ENCODE measurements at regions not wholly inside any gene's neighbourhood (a gene's known extent, or its start where the extent isn't known, plus 50 kb on each side); places are given as distances from the start of the nearest gene placed in this dataset.

DNA sequence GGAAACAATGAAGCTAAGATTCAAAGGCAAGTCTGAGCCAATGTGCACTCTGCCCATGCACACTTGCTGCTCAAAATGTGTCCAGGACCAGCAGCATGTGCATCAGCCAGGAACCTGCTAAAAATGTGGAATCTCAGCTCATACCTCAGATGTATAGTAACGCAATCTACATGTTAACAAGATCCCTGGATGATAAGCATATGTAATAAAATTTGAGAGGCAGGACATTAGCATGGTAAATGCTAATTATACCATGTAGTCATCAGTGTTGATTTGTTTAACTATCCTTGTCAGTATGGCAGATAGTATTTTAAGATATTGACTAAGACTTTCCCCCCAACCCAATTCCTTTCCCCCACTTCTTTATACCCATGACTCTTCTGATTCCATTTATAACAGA, 379.6 kb downstream of the TOX3 start:
- Histone ChIP-seq H3K36me3 (no peaks in the 10 kb centered on the region), H3K4me1 (ENCODE audit: control insufficient read depth in 1 of 2, insufficient read depth in 1 of 2, low read depth in 1 of 2, low read length in 1 of 2) (no peaks in the 10 kb centered on the region), H3K4me3 (ENCODE audit: low read depth in 1 of 2, low read length in 1 of 2) (no peak overlapping the region), H3K27ac (no peak overlapping the region), H3K9me3 (no peaks in the 10 kb centered on the region), H3K27me3 (no peaks in the 10 kb centered on the region)
- TF ChIP-seq, protein P1, sequence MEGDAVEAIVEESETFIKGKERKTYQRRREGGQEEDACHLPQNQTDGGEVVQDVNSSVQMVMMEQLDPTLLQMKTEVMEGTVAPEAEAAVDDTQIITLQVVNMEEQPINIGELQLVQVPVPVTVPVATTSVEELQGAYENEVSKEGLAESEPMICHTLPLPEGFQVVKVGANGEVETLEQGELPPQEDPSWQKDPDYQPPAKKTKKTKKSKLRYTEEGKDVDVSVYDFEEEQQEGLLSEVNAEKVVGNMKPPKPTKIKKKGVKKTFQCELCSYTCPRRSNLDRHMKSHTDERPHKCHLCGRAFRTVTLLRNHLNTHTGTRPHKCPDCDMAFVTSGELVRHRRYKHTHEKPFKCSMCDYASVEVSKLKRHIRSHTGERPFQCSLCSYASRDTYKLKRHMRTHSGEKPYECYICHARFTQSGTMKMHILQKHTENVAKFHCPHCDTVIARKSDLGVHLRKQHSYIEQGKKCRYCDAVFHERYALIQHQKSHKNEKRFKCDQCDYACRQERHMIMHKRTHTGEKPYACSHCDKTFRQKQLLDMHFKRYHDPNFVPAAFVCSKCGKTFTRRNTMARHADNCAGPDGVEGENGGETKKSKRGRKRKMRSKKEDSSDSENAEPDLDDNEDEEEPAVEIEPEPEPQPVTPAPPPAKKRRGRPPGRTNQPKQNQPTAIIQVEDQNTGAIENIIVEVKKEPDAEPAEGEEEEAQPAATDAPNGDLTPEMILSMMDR (IDR thresholded peaks at IDR 0.05) = no peak

DNA sequence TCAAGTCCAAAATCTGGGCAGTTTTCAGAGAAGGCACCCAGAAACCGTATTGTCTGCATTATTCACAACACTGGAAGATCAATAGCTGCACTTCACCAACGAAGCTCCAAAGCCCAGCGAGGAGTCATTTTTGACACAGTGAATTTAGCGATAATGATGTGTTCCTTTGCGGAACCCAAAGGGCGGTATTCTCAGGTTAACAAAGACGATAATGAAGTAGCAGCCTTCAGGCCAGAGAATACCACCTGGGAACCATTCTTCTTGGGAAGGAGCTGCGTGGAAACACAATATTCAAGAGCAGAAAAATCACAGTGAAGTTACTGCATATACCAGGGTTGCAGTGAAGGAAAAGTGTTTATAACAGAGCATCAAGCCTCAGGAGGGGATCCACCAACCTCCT, 381.0 kb downstream of the TOX3 start:
- TF ChIP-seq, protein P1 (IDR thresholded peaks at IDR 0.05) = no peak
- Histone ChIP-seq H3K9me3 (no peaks in the 10 kb centered on the region), H3K27ac (no peak overlapping the region), H3K4me3 (ENCODE audit: low read depth in 1 of 2, low read length in 1 of 2) (no peak overlapping the region), H3K36me3 (no peaks in the 10 kb centered on the region), H3K27me3 (no peaks in the 10 kb centered on the region), H3K4me1 (ENCODE audit: control insufficient read depth in 1 of 2, insufficient read depth in 1 of 2, low read depth in 1 of 2, low read length in 1 of 2) (no peaks in the 10 kb centered on the region)

DNA sequence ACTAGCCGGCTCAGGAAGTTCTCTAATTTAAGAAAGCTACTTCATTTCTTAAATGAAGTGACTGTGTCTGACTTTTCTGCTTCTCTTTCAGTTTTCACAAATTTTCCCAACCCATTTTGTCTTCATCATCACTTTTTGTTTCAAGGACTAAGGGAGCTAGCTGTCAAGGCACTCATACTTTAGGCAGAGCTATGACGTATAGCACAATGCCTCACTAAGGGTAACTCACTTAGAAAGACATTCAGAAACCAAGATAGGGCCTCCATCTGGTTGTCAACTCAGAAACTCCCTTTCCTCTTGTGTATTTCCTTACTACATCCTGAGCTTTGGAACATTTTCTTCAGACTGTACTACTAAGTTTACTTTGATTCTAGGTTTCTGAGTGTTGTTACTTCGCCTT, 397.9 kb downstream of the TOX3 start:
- Histone ChIP-seq H3K27ac (no peak overlapping the region), H3K4me3 (ENCODE audit: low read depth in 1 of 2, low read length in 1 of 2) (no peak overlapping the region), H3K4me1 (ENCODE audit: control insufficient read depth in 1 of 2, insufficient read depth in 1 of 2, low read depth in 1 of 2, low read length in 1 of 2) (no peaks in the 10 kb centered on the region), H3K27me3 (no peaks in the 10 kb centered on the region), H3K9me3 (no peaks in the 10 kb centered on the region), H3K36me3 (no peaks in the 10 kb centered on the region)
- TF ChIP-seq, protein P1 (IDR thresholded peaks at IDR 0.05) = no peak

DNA sequence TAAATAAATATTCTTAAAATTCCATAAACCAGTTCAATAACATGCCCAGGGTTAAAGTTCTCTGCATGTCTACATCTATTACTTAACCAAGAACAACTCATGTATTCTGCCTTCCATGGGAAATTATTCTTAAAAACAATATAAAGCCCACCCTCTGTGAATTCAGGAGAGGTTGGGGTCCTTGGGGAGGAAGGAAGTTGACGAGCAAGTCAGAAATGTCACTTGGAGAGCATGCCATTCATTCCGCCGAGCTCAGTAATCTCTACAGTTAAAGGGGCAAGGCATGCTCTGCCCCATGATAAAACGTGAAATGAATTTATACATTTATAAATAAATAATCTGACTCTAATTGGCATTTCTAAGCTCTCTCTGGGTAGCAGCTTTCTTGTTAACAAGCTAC, 405.1 kb downstream of the TOX3 start:
- H3K27me3 ChIP-seq = no peaks in the 10 kb centered on the region
- no peaks in the 10 kb centered on the region for H3K4me1 ChIP-seq (ENCODE audit: control insufficient read depth in 1 of 2, insufficient read depth in 1 of 2, low read depth in 1 of 2, low read length in 1 of 2)
- TF ChIP-seq, protein P1 (IDR thresholded peaks at IDR 0.05) = no peak

DNA sequence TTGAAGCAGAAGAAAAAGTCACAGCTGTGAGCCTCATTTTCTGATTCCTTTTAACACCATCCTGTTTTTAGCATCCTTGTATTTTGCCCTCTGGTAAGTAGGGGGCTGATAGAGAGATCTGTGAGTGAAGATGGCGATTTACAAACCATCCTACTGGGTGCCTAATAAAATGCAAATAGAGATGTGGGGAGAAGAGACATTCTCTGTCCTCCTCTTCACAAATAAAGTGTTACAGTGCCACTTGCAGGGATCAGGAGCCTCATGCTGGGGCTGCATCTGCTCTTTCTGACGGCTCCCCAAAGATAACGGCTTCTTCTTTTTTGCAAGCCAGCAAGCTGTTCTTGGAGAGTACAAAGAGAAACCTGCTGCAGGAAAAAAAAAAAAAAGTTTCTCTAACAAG, 418.6 kb downstream of the TOX3 start:
- Histone ChIP-seq H3K27me3 (no peaks in the 10 kb centered on the region), H3K4me1 (ENCODE audit: control insufficient read depth in 1 of 2, insufficient read depth in 1 of 2, low read depth in 1 of 2, low read length in 1 of 2) (no peaks in the 10 kb centered on the region), H3K4me3 (ENCODE audit: low read depth in 1 of 2, low read length in 1 of 2) (no peak overlapping the region), H3K9me3 (no peaks in the 10 kb centered on the region), H3K36me3 (no peaks in the 10 kb centered on the region), H3K27ac (no peak overlapping the region)
- TF ChIP-seq, protein P1 (IDR thresholded peaks at IDR 0.05) = no peak

More for the DNA sequence above, 405.1 kb downstream of the TOX3 start:
- no peak overlapping the region for H3K4me3 ChIP-seq (ENCODE audit: low read depth in 1 of 2, low read length in 1 of 2)
- no peak overlapping the region for H3K27ac ChIP-seq
- no peaks in the 10 kb centered on the region for H3K9me3 ChIP-seq
- H3K36me3 ChIP-seq = no peaks in the 10 kb centered on the region

- Histone ChIP-seq H3K27ac (no peak overlapping the region), H3K9me3 (no peaks in the 10 kb centered on the region), H3K4me3 (ENCODE audit: low read depth in 1 of 2, low read length in 1 of 2) (no peak overlapping the region), H3K4me1 (ENCODE audit: control insufficient read depth in 1 of 2, insufficient read depth in 1 of 2, low read depth in 1 of 2, low read length in 1 of 2) (no peaks in the 10 kb centered on the region), H3K36me3 (no peaks in the 10 kb centered on the region), H3K27me3 (no peaks in the 10 kb centered on the region)
- TF ChIP-seq, protein P1 (IDR thresholded peaks at IDR 0.05) = no peak
Observed at GRCh38 chr16:52123842-52124241, 423.1 kb downstream of the TOX3 start.
